IMR-90 (cell line): ENCODE measurements at regions not wholly inside any gene's neighbourhood (a gene's known extent, or its start where the extent isn't known, plus 50 kb on each side); places are given as distances from the start of the nearest gene placed in this dataset.

ENCODE experiments used
- ATAC-seq: fragments of 200-7000 bp; cut with Tn5 transposase; 2 replicates; pipeline ENCODE4 v1.9.1; 2020; ENCODE audit warnings: low read depth, mild to moderate bottlenecking, moderate library complexity
- BruUV-seq: library from RNA; stranded (reverse); fragments of 400-500 nt; replicated peaks from 2 replicates; lab custom pipeline; 2021; lab: Mats Ljungman, UMichigan
- CTCF ChIA-PET: fragments of 300-600 bp; formaldehyde crosslinking; extraction: SDS; loops from one replicate; lab custom pipeline; 2021; ENCODE audit warnings: antibody characterized with exemption; lab: Yijun Ruan, JAX
- POLR2A ChIA-PET: fragments of 300-600 bp; sonication (Branson Sonifier 250); formaldehyde crosslinking; loops from one replicate; lab custom pipeline; 2022; ENCODE audit warnings: antibody characterized with exemption; ENCODE audit not compliant: unreplicated experiment; lab: Charles Lee
- DNase-seq: peaks from one replicate; pipeline ENCODE4 v3.0.0; 2013
- H2AFZ ChIP-seq: replicated peaks from 2 replicates; pipeline ENCODE3; 2013; ENCODE audit warnings: low read length, mild to moderate bottlenecking; ENCODE audit not compliant: poor library complexity
- H2AK5ac ChIP-seq: 2 replicates; pipeline ENCODE4 v1.6.1; 2013; ENCODE audit warnings: low read depth, low read length, inconsistent platforms
- H2AK9ac ChIP-seq: replicated peaks from 2 replicates; pipeline ENCODE3; 2013; ENCODE audit warnings: mild to moderate bottlenecking, low read depth, low read length, moderate library complexity; ENCODE audit not compliant: poor library complexity
- H2BK120ac ChIP-seq: 2 replicates; pipeline ENCODE4 v1.6.1; 2013; ENCODE audit warnings: low read depth, low read length, inconsistent platforms
- H2BK15ac ChIP-seq: 3 replicates; pipeline ENCODE4 v1.6.1; 2013; ENCODE audit warnings: low read depth, low read length, inconsistent platforms
- H2BK20ac ChIP-seq: 2 replicates; pipeline ENCODE4 v1.6.1; 2013; ENCODE audit warnings: low read depth, mild to moderate bottlenecking, inconsistent platforms, low read length, moderate library complexity
- H2BK5ac ChIP-seq: 2 replicates; pipeline ENCODE4 v1.6.1; 2013; ENCODE audit warnings: mild to moderate bottlenecking, low read depth, low read length, inconsistent platforms; ENCODE audit not compliant: poor library complexity, severe bottlenecking
- H3K14ac ChIP-seq: replicated peaks from 2 replicates; pipeline ENCODE4 v1.6.1; 2013; ENCODE audit warnings: low read depth, low read length, inconsistent platforms
- H3K18ac ChIP-seq: 2 replicates; pipeline ENCODE4 v1.6.1; 2013; ENCODE audit warnings: low read depth, low read length, control low read depth
- H3K23ac ChIP-seq: 2 replicates; pipeline ENCODE4 v1.6.1; 2013; ENCODE audit warnings: low read depth, low read length, inconsistent platforms
- H3K27ac ChIP-seq: 2 replicates; pipeline ENCODE4 v1.5.1; 2013; ENCODE audit warnings: mild to moderate bottlenecking, control low read depth, low read length; ENCODE audit not compliant: insufficient read depth
- H3K27me3 ChIP-seq: 2 replicates; pipeline ENCODE4 v1.6.1; 2013; ENCODE audit warnings: low read length; ENCODE audit not compliant: control insufficient read depth, insufficient read depth
- H3K36me3 ChIP-seq: 2 replicates; pipeline ENCODE4 v1.6.1; 2013; ENCODE audit warnings: low read length, mixed read lengths; ENCODE audit not compliant: control insufficient read depth, insufficient read depth
- H3K4ac ChIP-seq: 2 replicates; pipeline ENCODE4 v1.6.1; 2013; ENCODE audit warnings: low read depth, low read length, inconsistent platforms
- H3K4me1 ChIP-seq: 2 replicates; pipeline ENCODE4 v1.6.1; 2013; ENCODE audit warnings: low read length, mixed read lengths; ENCODE audit not compliant: control insufficient read depth, insufficient read depth
- H3K4me2 ChIP-seq: 2 replicates; pipeline ENCODE4 v1.6.1; 2013; ENCODE audit warnings: low read depth, mild to moderate bottlenecking, control low read depth, low read length, moderate library complexity
- H3K4me3 ChIP-seq: 2 replicates; pipeline ENCODE4 v1.5.1; 2013; ENCODE audit warnings: low read depth, mild to moderate bottlenecking, control low read depth, low read length, moderate library complexity; ENCODE audit not compliant: insufficient read depth
- H3K56ac ChIP-seq: 2 replicates; pipeline ENCODE4 v1.6.1; 2013; ENCODE audit warnings: low read length, inconsistent platforms; ENCODE audit not compliant: insufficient read depth; ENCODE audit errors: extremely low read depth
- H3K79me1 ChIP-seq, 2 experiments: 2 replicates each; pipeline ENCODE4 v1.6.1; 2013; ENCODE audit warnings: low read length in 2 of 2, inconsistent platforms in 1 of 2, low read depth in 1 of 2
- H3K9ac ChIP-seq: 2 replicates; pipeline ENCODE4 v1.6.1; 2013; ENCODE audit warnings: low read depth, low read length, control low read depth
- H3K9me1 ChIP-seq: 2 replicates; pipeline ENCODE4 v1.6.1; 2013; ENCODE audit warnings: low read length, inconsistent platforms; ENCODE audit not compliant: insufficient read depth
- H3K9me3 ChIP-seq: 2 replicates; pipeline ENCODE4 v1.6.1; 2013; ENCODE audit warnings: low read length; ENCODE audit not compliant: control insufficient read depth, insufficient read depth
- H4K20me1 ChIP-seq: 2 replicates; pipeline ENCODE4 v1.6.1; 2013; ENCODE audit warnings: low read length, inconsistent platforms; ENCODE audit not compliant: insufficient read depth
- H4K5ac ChIP-seq: 2 replicates; pipeline ENCODE4 v1.6.1; 2013; ENCODE audit warnings: mild to moderate bottlenecking, low read depth, low read length, control low read depth
- H4K8ac ChIP-seq, 2 experiments: 2 replicates each; pipeline ENCODE4 v1.6.1; 2013; ENCODE audit warnings: low read depth in 2 of 2, low read length in 2 of 2, control low read depth in 1 of 2, inconsistent platforms in 1 of 2
- H4K91ac ChIP-seq: 2 replicates; pipeline ENCODE4 v1.6.1; 2013; ENCODE audit warnings: low read depth, low read length, inconsistent platforms; ENCODE audit not compliant: insufficient read depth
- BHLHE40 ChIP-seq: fragments of 150-350 bp; IDR thresholded peaks from 2 replicates; pipeline ENCODE4 v1.6.1; 2016; ENCODE audit warnings: mild to moderate bottlenecking, low read depth, low read length
- CEBPB ChIP-seq: IDR thresholded peaks from 2 replicates; pipeline ENCODE4 v1.6.1; 2012; ENCODE audit warnings: low read depth, low read length, improper control_type of control experiment
- CHD1 ChIP-seq: IDR thresholded peaks from 2 replicates; pipeline ENCODE4 v1.6.1; 2012; ENCODE audit warnings: low read depth, low read length, improper control_type of control experiment
- FOS ChIP-seq: fragments of 150-350 bp; IDR thresholded peaks from 2 replicates; pipeline ENCODE4 v1.6.1; 2016; ENCODE audit warnings: low read depth, low read length
- MAFK ChIP-seq: IDR thresholded peaks from 2 replicates; pipeline ENCODE4 v1.6.1; 2012; ENCODE audit warnings: low read depth, low read length, improper control_type of control experiment
- MAZ ChIP-seq: IDR thresholded peaks from 2 replicates; pipeline ENCODE4 v1.6.1; 2012; ENCODE audit warnings: low read depth, mild to moderate bottlenecking, low read length, improper control_type of control experiment, moderate library complexity, borderline replicate concordance
- MXI1 ChIP-seq: IDR thresholded peaks from 2 replicates; pipeline ENCODE4 v1.6.1; 2012; ENCODE audit warnings: low read depth, mild to moderate bottlenecking, low read length, moderate library complexity, borderline replicate concordance
- NFE2L2 ChIP-seq: fragments of 150-350 bp; IDR thresholded peaks from 2 replicates; pipeline ENCODE4 v1.6.1; 2016; ENCODE audit warnings: low read depth, mild to moderate bottlenecking, low read length
- POLR2A ChIP-seq: IDR thresholded peaks from 2 replicates; pipeline ENCODE4 v1.6.1; 2012; ENCODE audit warnings: mild to moderate bottlenecking, low read depth, low read length
- RAD21 ChIP-seq: IDR thresholded peaks from 2 replicates; pipeline ENCODE4 v1.6.1; 2012; ENCODE audit warnings: low read length, improper control_type of control experiment
- RCOR1 ChIP-seq: IDR thresholded peaks from 2 replicates; pipeline ENCODE4 v1.6.1; 2012; ENCODE audit warnings: mild to moderate bottlenecking, low read length, improper control_type of control experiment; ENCODE audit not compliant: insufficient replicate concordance
- RFX5 ChIP-seq: IDR thresholded peaks from 2 replicates; pipeline ENCODE4 v1.8.0; 2012; ENCODE audit warnings: low read depth, mild to moderate bottlenecking, low read length, moderate library complexity
- SMC3 ChIP-seq: fragments of 150-350 bp; IDR thresholded peaks from 2 replicates; pipeline ENCODE4 v1.6.1; 2016; ENCODE audit warnings: low read depth, mild to moderate bottlenecking, antibody characterized with exemption, low read length, moderate library complexity
- WGBS, 2 experiments: methylation state at CpG; one replicate each; pipeline versions ENCODE4 v1.1.5 to v1.1.7; 2013; ENCODE audit warnings: missing lambda C conversion rate in 2 of 2; ENCODE audit not compliant: insufficient read length in 1 of 2; ENCODE audit errors: extremely low coverage in 2 of 2; 5-methylcytosine and 5-hydroxymethylcytosine counted together
- dilution Hi-C: fragments of 300-500 bp; cut with HindIII; formaldehyde crosslinking; loops from one replicate; pipeline ENCODE4 v1.14.3; 2018; ENCODE audit warnings: low sequenced_read_pairs; ENCODE audit not compliant: unreplicated experiment
- in situ Hi-C: fragments of 300-500 bp; cut with MboI; formaldehyde crosslinking; loops from 3 replicates; pipeline ENCODE4 v1.14.3; 2019; ENCODE audit warnings: low sequenced_read_pairs, inconsistent platforms, mixed read lengths
- intact Hi-C: fragments of 100-400 bp; cut with micrococcal nuclease; formaldehyde crosslinking; loops from 2 replicates; pipeline ENCODE4 v1.10.0; 2022
- TF ChIP-seq, protein P1 (sequence below): conservative IDR thresholded peaks from 2 replicates; pipeline ENCODE4 v1.5.1; 2012; ENCODE audit warnings: mild to moderate bottlenecking, low read depth, low read length, improper control_type of control experiment
- TF ChIP-seq, protein P2 (sequence below): fragments of 150-350 bp; IDR thresholded peaks from 2 replicates; pipeline ENCODE4 v1.6.1; 2017; ENCODE audit warnings: mild to moderate bottlenecking, antibody characterized with exemption, low read length, low read depth
- TF ChIP-seq, protein P3 (sequence below): fragments of 150-350 bp; IDR thresholded peaks from 2 replicates; pipeline ENCODE4 v1.6.1; 2016; ENCODE audit warnings: low read depth, mild to moderate bottlenecking, low read length, moderate library complexity, borderline replicate concordance

DNA sequence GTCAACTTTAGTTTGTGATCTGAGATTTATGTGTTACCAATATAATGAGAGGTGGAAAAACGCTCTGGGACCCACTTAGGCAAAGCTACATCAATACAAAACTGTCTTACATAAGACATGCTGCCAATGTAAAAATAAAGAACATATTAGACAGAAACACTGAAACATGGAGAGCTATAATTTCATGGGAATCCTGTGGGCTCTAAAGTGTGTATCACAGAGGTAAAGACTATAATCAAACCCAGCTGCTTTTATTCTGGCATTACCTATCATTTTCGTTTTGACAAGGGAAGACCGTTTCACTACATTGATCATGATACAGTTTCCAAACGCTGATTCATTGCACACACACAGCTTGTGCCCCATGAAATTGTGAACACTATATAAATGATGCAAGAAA, 400.5 kb upstream of the TUSC1 start:
- Histone ChIP-seq H2AK9ac (no peak overlapping the region), H2BK5ac (no peak overlapping the region), H3K27me3 (no peaks in the 10 kb centered on the region), H3K27ac (no peak overlapping the region), H2AK5ac (no peak overlapping the region), H4K5ac (no peak overlapping the region), H3K4ac (no peak overlapping the region), H4K20me1 (no peaks in the 10 kb centered on the region), H2BK20ac (no peak overlapping the region), H4K91ac (no peak overlapping the region), H2AFZ (no peak overlapping the region), H4K8ac (no peak overlapping the region), H3K4me2 (no peak overlapping the region), H2BK120ac (no peak overlapping the region), H2BK15ac (no peak overlapping the region), H3K9ac (no peak overlapping the region), H3K36me3 (no peaks in the 10 kb centered on the region), H3K18ac (no peak overlapping the region), H3K9me1 (no peaks in the 10 kb centered on the region), H3K9me3 (no peaks in the 10 kb centered on the region), H3K79me1 (no peaks in the 10 kb centered on the region), H3K23ac (no peak overlapping the region), H3K4me1 (no peaks in the 10 kb centered on the region), H3K14ac (no peak overlapping the region), H3K4me3 (no peak overlapping the region), H3K56ac (no peak overlapping the region)
- WGBS, 2 experiments = no CpG with 5 or more reads among the region's 4 CpGs
- TF ChIP-seq MAFK (no peak), SMC3 (no peak), MAZ (no peak), CEBPB (no peak), FOS (no peak), CHD1 (no peak), NFE2L2 (no peak), RCOR1 (no peak), RFX5 (no peak), MXI1 (no peak), RAD21 (no peak), POLR2A (no peak), BHLHE40 (no peak)
- TF ChIP-seq, protein P1, sequence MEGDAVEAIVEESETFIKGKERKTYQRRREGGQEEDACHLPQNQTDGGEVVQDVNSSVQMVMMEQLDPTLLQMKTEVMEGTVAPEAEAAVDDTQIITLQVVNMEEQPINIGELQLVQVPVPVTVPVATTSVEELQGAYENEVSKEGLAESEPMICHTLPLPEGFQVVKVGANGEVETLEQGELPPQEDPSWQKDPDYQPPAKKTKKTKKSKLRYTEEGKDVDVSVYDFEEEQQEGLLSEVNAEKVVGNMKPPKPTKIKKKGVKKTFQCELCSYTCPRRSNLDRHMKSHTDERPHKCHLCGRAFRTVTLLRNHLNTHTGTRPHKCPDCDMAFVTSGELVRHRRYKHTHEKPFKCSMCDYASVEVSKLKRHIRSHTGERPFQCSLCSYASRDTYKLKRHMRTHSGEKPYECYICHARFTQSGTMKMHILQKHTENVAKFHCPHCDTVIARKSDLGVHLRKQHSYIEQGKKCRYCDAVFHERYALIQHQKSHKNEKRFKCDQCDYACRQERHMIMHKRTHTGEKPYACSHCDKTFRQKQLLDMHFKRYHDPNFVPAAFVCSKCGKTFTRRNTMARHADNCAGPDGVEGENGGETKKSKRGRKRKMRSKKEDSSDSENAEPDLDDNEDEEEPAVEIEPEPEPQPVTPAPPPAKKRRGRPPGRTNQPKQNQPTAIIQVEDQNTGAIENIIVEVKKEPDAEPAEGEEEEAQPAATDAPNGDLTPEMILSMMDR = no peak
- TF ChIP-seq, protein P2, sequence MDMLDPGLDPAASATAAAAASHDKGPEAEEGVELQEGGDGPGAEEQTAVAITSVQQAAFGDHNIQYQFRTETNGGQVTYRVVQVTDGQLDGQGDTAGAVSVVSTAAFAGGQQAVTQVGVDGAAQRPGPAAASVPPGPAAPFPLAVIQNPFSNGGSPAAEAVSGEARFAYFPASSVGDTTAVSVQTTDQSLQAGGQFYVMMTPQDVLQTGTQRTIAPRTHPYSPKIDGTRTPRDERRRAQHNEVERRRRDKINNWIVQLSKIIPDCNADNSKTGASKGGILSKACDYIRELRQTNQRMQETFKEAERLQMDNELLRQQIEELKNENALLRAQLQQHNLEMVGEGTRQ = no peak
- TF ChIP-seq, protein P3, sequence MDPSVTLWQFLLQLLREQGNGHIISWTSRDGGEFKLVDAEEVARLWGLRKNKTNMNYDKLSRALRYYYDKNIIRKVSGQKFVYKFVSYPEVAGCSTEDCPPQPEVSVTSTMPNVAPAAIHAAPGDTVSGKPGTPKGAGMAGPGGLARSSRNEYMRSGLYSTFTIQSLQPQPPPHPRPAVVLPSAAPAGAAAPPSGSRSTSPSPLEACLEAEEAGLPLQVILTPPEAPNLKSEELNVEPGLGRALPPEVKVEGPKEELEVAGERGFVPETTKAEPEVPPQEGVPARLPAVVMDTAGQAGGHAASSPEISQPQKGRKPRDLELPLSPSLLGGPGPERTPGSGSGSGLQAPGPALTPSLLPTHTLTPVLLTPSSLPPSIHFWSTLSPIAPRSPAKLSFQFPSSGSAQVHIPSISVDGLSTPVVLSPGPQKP = no peak
- ATAC-seq = no peak
- ChIA-PET POLR2A (no interaction called here), CTCF (interaction anchor here (0.7 kb wide), 1 partner anchor 9 kb away, joined by 3 read pairs; no protein-coding TSS in a partner anchor)
- dilution Hi-C loops (no loop called here), in situ Hi-C loops (no loop called here), intact Hi-C loops (no loop called here)
- no peak for DNase-seq
- BruUV-seq = no TSS peak
